Small intestine (tissue), 7 donors: ENCODE measurements at regions not wholly inside any gene's neighbourhood (a gene's known extent, or its start where the extent isn't known, plus 50 kb on each side); places are given as distances from the start of the nearest gene placed in this dataset.
A peak's percentile ranks its signal among the peaks of the same experiment; 100 is the strongest.
"Not testable (repeated sequence)": the region's sequence is repeated elsewhere in the genome, so short reads cannot be mapped to it uniquely, and the experiment has no call there.

ENCODE experiments used
- DNase-seq, 2 donors: peaks; one replicate each; pipeline versions ENCODE4 v3.0.0 to v3.0.0-alpha.2; 2013
- FAIRE-seq: peaks from 2 replicates; lab custom pipeline; 2012; peaks lifted over from hg19 to GRCh38; lab: Jason Lieb, UNC
- H3K27ac ChIP-seq, 3 donors: one replicate each; pipeline ENCODE4 v1.5.1; 2013; ENCODE audit warnings: low read length in 2 of 3, mild to moderate bottlenecking in 2 of 3, control low read depth in 1 of 3, inconsistent platforms in 1 of 3, low read depth in 1 of 3, moderate library complexity in 1 of 3
- H3K27me3 ChIP-seq, 3 donors: one replicate each; pipeline ENCODE4 v1.6.1; 2013; ENCODE audit warnings: low read length in 3 of 3, inconsistent platforms in 1 of 3; ENCODE audit not compliant: control insufficient read depth in 3 of 3, insufficient read depth in 3 of 3
- H3K36me3 ChIP-seq, 3 donors: one replicate each; pipeline ENCODE4 v1.6.1; 2013; ENCODE audit warnings: low read length in 3 of 3, inconsistent platforms in 1 of 3, low read depth in 1 of 3, mild to moderate bottlenecking in 1 of 3, moderate library complexity in 1 of 3; ENCODE audit not compliant: control insufficient read depth in 3 of 3, insufficient read depth in 2 of 3
- H3K4me1 ChIP-seq, 3 donors: one replicate each; pipeline ENCODE4 v1.6.1; 2013; ENCODE audit warnings: low read length in 2 of 3, inconsistent platforms in 1 of 3, low read depth in 1 of 3, mild to moderate bottlenecking in 1 of 3, moderate library complexity in 1 of 3; ENCODE audit not compliant: control insufficient read depth in 3 of 3, insufficient read depth in 2 of 3
- H3K4me3 ChIP-seq, 3 donors: one replicate each; pipeline ENCODE4 v1.5.1; 2013; ENCODE audit warnings: low read length in 3 of 3, control low read depth in 1 of 3, inconsistent platforms in 1 of 3, low read depth in 1 of 3, mild to moderate bottlenecking in 1 of 3, moderate library complexity in 1 of 3
- H3K9me3 ChIP-seq, 2 donors: one replicate each; pipeline ENCODE4 v1.6.1; 2013; ENCODE audit warnings: low read depth in 1 of 2, low read length in 1 of 2; ENCODE audit not compliant: control insufficient read depth in 2 of 2, insufficient read depth in 1 of 2
- WGBS, 3 donors: extraction: QIAGEN DNeasy Blood & Tissue Kit; methylation state at CpG; one replicate each; pipeline ENCODE4 v1.1.7; 2013; 5-methylcytosine and 5-hydroxymethylcytosine counted together
- donor health status: healthy with polysubstance abuse.
- donor health status: control.
- donor health status: control.
- donor health status: Bipolar disorder and iron deficiency.
- donor health status: healthy.

DNA sequence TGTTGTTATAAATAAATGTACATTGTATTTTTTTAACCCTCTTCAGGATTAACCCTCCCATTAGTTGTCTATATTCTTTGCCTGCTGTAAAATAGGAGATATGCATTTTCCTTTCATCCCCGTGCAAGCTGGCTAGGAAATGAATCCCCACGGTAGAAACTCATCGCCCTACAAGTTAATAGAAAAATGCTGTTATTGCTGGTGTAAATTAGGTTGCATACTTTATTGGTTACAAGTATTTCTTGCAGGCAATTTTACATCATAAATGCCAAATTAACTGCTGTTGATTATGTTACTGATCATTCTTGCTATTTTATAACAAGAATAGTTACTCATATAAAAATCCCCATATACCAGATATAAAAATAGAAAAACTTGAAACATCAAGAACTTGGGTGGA is 454.2 kb upstream of the KLF6 start:
- no peaks in the 10 kb centered on the region for H3K36me3 ChIP-seq
- H3K4me1 ChIP-seq: peaks cover 4 to 11% (median 5%) of the 10 kb centered on the region in 3 donors
- peaks cover 0 to 2% of the 10 kb centered on the region in 2 donors for H3K9me3 ChIP-seq
- H3K27ac ChIP-seq: no peak overlapping the region
- H3K27me3 ChIP-seq: peaks cover 0 to 2% (median 0%) of the 10 kb centered on the region in 3 donors
- no peak for DNase-seq
- 90 to 94% (median 94%) methylated on average over 3 of the region's 3 CpGs for WGBS, 3 donors
- no peak for FAIRE-seq
- H3K4me3 ChIP-seq: no peak overlapping the region

DNA sequence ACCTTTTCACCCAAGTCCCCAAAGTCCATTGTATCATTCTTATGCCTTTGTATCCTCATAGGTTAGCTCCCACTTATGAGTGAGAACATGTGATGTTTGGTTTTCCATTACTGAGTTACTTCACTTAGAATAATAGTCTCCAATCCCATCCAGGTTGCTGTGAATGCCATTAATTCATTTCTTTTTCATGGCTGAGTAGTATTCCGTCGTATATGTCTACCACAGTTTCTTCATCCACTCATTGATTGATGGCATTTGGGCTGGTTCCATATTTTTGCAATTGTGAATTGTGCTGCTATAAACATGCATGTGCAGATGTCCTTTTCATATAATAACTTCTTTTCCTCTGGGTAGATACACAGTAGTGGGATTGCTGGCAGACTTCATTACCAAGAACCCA is 451.9 kb upstream of the KLF6 start:
- WGBS, 3 donors: 96 to 99% (median 98%) methylated on average over 2 of the region's 2 CpGs
- FAIRE-seq, H3K9me3 ChIP-seq: not testable (repeated sequence)

DNA sequence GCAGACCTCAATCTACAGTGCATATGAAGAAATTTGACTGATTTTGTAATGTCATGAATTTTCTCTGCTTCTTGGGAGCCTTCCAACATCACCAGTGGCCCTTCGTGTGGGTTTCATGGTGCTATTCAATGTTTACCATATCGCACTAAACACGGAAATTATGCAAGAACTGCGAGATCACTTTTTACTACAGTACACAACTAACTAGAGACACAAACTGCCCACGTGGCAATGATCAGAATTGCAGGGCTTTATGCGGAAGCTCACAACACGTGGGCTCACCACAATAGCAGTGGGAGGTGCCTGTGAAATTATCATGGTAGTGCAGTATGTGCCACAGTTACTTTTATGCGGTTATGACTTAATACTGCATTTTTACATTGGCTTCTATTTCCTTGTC is 449.7 kb upstream of the KLF6 start:
- H3K27me3 ChIP-seq: no peaks in the 10 kb centered on the region
- DNase-seq (peak in 1 of 2 donors; percentile 63), FAIRE-seq (no peak)
- H3K9me3 ChIP-seq: peaks cover 0 to 9% of the 10 kb centered on the region in 2 donors
- no peak overlapping the region for H3K27ac ChIP-seq
- WGBS, 3 donors: 63 to 76% (median 70%) methylated on average over 8 of the region's 8 CpGs
- no peaks in the 10 kb centered on the region for H3K36me3 ChIP-seq
- H3K4me3 ChIP-seq: no peak overlapping the region
- no peaks in the 10 kb centered on the region for H3K4me1 ChIP-seq

More for the DNA sequence above, 451.9 kb upstream of the KLF6 start:
- H3K27me3 ChIP-seq, H3K36me3 ChIP-seq, H3K4me1 ChIP-seq, H3K4me3 ChIP-seq, DNase-seq, H3K27ac ChIP-seq: not testable (repeated sequence)

DNA sequence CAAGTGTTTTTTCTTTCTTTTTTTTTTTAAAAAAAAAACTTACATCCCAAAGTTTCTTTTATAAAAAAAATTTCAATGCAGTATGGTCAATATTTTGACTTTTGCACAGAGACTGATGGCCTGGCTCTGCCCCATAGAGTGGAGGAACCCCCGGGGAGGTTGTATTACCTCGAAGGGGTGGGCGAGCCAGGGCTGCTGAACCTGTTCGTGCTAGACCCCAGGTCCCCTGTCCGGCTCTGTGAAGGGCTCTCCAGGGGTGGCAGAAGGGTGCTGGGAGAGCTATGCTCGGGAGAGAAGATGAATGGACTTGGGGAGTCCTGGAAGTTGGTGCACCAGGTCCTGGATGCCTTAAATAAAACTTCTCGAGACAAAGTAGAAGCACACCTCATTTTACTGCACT is 446.4 kb upstream of the KLF6 start:
- DNase-seq (no peak), FAIRE-seq (no peak)
- H3K9me3 ChIP-seq: peaks cover 0 to 7% of the 10 kb centered on the region in 2 donors

DNA sequence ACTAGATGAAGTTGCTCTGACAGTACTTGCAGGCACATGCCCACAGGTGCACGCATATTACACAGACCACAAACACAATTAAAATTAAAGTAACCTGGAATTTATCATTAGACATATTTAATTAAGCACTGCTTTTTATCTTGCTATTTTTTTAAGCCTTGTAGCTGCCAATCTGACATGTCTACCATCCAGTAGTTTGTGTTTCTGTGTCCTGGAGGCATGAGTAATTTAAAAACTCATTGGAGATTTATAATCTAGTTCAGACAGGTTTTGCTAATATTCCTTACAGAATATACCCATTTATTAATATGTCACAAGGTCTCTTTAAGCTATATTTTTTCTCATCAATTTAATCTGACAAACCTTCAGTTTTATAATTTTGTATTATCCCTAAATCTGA is 445.0 kb upstream of the KLF6 start:
- no peak overlapping the region for H3K4me3 ChIP-seq
- 76 to 80% (median 76%) methylated on average over 1 of the region's 1 CpG for WGBS, 3 donors
- no peak for FAIRE-seq
- H3K36me3 ChIP-seq: no peaks in the 10 kb centered on the region
- H3K27me3 ChIP-seq: no peaks in the 10 kb centered on the region
- DNase-seq: no peak
- no peak overlapping the region for H3K27ac ChIP-seq
- H3K4me1 ChIP-seq: no peaks in the 10 kb centered on the region
- peaks cover 0 to 7% of the 10 kb centered on the region in 2 donors for H3K9me3 ChIP-seq

More for the DNA sequence above, 446.4 kb upstream of the KLF6 start:
- no peaks in the 10 kb centered on the region for H3K4me1 ChIP-seq
- no peaks in the 10 kb centered on the region for H3K27me3 ChIP-seq
- H3K4me3 ChIP-seq: no peak overlapping the region
- H3K27ac ChIP-seq: no peak overlapping the region
- H3K36me3 ChIP-seq: no peaks in the 10 kb centered on the region
- WGBS, 3 donors: 92 to 93% (median 92%) methylated on average over 7 of the region's 7 CpGs

DNA sequence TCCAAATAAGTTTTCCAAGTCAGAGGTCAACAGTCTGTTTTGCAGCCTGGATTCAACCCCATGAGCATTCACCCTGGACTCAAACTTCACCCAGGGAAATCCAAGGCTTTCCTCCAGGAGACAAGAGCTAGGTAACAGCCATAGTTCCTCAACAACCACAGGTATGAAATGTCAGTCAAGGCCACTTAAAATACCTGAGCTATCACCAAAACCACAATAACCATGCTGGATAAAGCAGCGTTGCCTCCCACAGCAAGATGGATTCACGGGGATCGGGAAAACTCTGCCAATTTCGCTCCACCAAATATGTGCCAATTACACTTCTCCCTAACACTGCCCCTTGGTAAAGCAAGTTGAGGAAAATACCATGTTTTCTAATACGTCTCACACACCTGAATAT is 444.1 kb upstream of the KLF6 start:
- Histone ChIP-seq H3K9me3 (peaks cover 0 to 7% of the 10 kb centered on the region in 2 donors), H3K27ac (no peak overlapping the region), H3K36me3 (no peaks in the 10 kb centered on the region), H3K4me3 (no peak overlapping the region), H3K27me3 (no peaks in the 10 kb centered on the region), H3K4me1 (no peaks in the 10 kb centered on the region)
- 92 to 97% (median 94%) methylated on average over 5 of the region's 5 CpGs for WGBS, 3 donors
- no peak for FAIRE-seq
- no peak for DNase-seq

DNA sequence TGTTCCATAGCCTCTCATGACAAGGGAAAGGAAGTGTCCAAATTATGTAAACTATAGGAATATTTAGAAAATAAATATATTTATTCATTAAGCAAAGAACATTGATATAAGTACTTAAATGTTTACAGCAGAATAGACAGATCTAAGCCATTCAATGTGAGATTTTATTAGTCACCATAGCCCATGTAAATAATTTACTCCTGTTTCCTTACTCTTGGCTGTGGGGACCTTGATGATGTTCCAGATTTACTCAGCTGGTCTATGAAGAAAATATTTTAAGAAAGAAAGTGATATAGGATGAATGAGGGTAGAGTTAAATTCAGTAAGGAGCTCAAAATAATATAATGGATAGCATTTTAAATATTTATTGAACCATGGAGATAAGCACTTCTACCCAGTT is 442.6 kb upstream of the KLF6 start:
- DNase-seq (no peak), FAIRE-seq (no peak)
- H3K36me3 ChIP-seq: no peaks in the 10 kb centered on the region
- H3K9me3 ChIP-seq: peaks cover 0 to 2% of the 10 kb centered on the region in 2 donors
- no peaks in the 10 kb centered on the region for H3K4me1 ChIP-seq
- H3K27me3 ChIP-seq: no peaks in the 10 kb centered on the region
- no peak overlapping the region for H3K4me3 ChIP-seq
- no peak overlapping the region for H3K27ac ChIP-seq

DNA sequence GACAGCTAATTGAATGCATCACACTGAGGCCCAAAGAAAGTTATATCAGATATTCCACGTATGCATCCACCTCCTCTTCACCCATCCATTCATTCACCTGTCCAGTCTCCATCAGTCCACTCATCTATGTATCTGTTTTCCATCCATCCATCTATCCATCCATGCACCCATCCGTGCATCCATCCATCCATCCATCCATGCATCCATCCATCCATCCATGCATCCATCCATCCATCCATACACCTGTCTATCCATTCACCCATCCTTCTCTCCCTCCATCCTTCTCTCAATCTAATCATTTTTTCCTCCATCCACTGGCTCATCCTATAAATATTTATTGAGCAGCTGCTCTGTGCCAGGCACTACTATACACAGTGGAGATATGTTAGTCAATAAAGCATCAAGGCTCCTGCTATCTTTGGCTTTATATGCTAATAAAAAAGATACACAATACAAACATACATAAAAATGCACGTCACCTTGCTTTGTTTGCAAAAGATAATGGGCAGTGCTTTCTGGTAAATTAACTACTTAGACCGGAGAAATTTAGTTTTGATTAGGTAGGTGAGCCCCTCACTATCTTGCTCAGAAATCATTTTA is 442.0 kb upstream of the KLF6 start:
- 46 to 74% (median 58%) methylated on average over 4 of the region's 4 CpGs for WGBS, 3 donors
- no peak overlapping the region for H3K27ac ChIP-seq
- FAIRE-seq (no peak), DNase-seq (no peak)
- no peak overlapping the region for H3K4me3 ChIP-seq
- H3K27me3 ChIP-seq: no peaks in the 10 kb centered on the region
- no peaks in the 10 kb centered on the region for H3K9me3 ChIP-seq
- H3K36me3 ChIP-seq: no peaks in the 10 kb centered on the region
- H3K4me1 ChIP-seq: no peaks in the 10 kb centered on the region

DNA sequence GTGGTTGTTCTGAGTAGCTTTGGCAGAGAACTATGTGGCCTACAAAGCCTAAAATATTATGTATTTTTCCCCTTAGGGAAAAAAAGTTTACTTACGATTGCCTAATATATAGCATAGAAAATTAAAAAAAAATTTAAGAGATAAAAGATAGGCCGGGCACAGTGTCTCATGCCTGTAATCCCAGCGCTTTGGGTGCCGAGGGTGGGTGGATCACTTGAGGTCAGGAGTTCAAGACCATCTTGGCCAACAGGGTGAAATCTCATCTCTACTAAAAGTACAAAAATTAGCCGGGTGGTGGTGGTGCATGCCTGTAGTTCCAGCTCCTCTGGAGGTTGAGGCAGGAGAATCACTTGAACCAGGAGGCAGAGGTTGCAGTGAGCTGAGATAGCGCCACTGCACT is 439.2 kb upstream of the KLF6 start:
- Histone ChIP-seq H3K36me3 (no peaks in the 10 kb centered on the region), H3K4me1 (no peaks in the 10 kb centered on the region), H3K27ac (no peak overlapping the region), H3K27me3 (no peaks in the 10 kb centered on the region), H3K9me3 (no peaks in the 10 kb centered on the region), H3K4me3 (no peak overlapping the region)
- no peak for FAIRE-seq
- WGBS, 3 donors: 94 to 96% (median 95%) methylated on average over 6 of the region's 6 CpGs
- no peak for DNase-seq
